WI38 (cell line): ENCODE measurements at regions not wholly inside any gene's neighbourhood (a gene's known extent, or its start where the extent isn't known, plus 50 kb on each side); places are given as distances from the start of the nearest gene placed in this dataset.
A peak's percentile ranks its signal among the peaks of the same experiment; 100 is the strongest.

Source experiments
- H3K4me3 ChIP-seq: 2 replicates; pipeline ENCODE4 v1.5.1; 2011; ENCODE audit warnings: low read depth, mild to moderate bottlenecking, control low read depth, low read length
- CTCF ChIP-seq: IDR thresholded peaks from 2 replicates; pipeline ENCODE4 v1.5.1; 2012; ENCODE audit warnings: low read depth, mild to moderate bottlenecking, control low read depth, low read length

DNA sequence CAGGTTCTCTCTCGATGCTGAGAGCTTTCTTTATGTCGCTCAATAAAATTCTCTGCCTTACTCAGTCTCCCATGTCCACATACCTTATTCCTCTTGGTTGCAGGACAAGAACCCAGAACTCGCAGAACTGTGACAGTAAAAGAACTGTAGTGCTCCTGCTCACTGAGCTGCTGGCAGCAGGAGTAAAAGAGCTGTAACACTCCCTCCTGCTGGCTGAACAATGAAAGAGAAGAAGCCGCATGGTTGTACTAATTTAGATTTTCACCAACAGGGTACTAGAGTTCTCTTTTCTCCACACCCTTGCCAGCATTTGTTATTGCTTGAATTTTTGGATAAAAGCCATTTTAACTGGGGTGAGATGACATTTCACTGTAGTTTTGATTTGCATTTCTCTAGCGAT is 433.2 kb downstream of the GUCY1A2 start:
- no peak overlapping the region for H3K4me3 ChIP-seq
- peak; percentile 52 for TF ChIP-seq CTCF

DNA sequence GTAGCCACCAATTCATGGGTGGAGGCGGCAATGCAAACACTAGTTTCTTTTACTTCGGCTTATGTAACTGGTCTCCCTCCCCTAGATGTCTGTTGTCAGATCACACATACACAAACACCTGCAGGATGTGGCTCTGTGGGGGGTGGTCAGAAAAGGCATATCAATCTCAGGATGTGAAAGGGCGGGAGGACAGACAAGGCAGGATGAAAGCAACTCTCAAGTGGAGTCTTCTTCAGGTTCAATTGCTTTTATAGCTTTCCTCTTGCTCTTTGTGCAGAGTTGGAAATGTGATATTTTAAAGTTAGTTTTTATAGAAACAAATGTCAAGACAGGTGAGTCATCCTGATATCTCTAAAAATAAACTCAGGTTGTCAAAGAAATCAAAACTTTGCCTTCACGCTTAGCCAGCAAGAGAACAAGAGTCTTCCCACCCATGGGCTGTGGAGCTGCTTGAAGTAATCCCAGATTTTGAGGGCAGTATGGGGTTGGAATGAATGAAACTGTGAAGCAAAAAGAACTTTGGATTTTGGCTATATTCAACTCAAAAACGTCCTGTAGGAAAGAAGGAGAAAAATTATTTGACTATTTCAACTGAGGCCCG is 423.4 kb downstream of the GUCY1A2 start:
- no peak overlapping the region for H3K4me3 ChIP-seq
- no peak for TF ChIP-seq CTCF

GRCh38 chr11:106601684-106602297 is 416.5 kb downstream of the GUCY1A2 start:
- no peak for TF ChIP-seq CTCF
- H3K4me3 ChIP-seq = no peak overlapping the region

DNA sequence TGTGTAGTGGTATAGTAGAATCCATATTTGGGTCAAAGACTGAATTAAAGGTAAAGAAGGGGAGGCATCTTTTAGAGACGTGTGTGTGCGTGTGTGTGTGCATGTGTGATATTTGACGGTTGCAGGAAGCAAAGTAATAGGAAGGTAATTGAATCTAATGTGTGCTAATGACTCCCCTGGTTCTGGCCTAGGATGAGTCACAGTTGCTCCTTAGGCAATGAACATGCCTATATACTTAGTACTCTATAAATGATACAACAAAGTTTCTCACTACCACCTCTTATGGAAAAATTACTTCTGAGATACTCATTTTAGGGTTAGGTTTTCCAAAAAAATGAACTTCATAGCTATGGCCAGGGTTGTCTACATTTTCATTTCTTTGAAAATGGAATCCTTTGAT is 409.6 kb downstream of the GUCY1A2 start:
- no peak for TF ChIP-seq CTCF
- no peak overlapping the region for H3K4me3 ChIP-seq

GRCh38 chr11:106614262-106614661 is 404.0 kb downstream of the GUCY1A2 start:
- no peak for TF ChIP-seq CTCF
- no peak overlapping the region for H3K4me3 ChIP-seq

GRCh38 chr11:106619320-106619990 is 398.8 kb downstream of the GUCY1A2 start:
- H3K4me3 ChIP-seq = no peak overlapping the region
- no peak for TF ChIP-seq CTCF

- H3K4me3 ChIP-seq = no peak overlapping the region
- TF ChIP-seq CTCF = no peak
These were observed 396.8 kb downstream of the GUCY1A2 start for GRCh38 chr11:106621484-106621883.
